ENCODE measurements at regions not wholly inside any gene's neighbourhood (a gene's known extent, or its start where the extent isn't known, plus 50 kb on each side); places are given as distances from the start of the nearest gene placed in this dataset.

DNA sequence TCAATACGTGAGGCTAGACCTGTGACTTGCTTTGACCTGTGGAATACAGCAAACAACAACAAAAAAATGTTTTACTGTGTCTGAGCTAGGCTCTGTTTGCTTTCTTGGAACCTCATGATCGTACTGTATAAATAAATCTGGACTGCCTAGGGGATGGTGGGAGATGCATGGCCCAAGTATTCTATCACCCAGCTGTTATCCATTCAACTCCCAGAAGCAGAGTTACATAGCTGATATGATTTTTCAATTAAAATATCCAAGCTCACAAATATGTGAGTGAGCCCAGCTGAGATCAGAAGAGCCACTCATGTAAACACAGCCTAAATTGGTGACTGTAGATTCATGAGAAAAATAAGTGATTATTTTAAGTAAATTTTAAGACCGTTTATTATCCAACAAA lies 154.1 kb upstream of the THUMPD2 start:
- TF ChIP-seq, protein P1, sequence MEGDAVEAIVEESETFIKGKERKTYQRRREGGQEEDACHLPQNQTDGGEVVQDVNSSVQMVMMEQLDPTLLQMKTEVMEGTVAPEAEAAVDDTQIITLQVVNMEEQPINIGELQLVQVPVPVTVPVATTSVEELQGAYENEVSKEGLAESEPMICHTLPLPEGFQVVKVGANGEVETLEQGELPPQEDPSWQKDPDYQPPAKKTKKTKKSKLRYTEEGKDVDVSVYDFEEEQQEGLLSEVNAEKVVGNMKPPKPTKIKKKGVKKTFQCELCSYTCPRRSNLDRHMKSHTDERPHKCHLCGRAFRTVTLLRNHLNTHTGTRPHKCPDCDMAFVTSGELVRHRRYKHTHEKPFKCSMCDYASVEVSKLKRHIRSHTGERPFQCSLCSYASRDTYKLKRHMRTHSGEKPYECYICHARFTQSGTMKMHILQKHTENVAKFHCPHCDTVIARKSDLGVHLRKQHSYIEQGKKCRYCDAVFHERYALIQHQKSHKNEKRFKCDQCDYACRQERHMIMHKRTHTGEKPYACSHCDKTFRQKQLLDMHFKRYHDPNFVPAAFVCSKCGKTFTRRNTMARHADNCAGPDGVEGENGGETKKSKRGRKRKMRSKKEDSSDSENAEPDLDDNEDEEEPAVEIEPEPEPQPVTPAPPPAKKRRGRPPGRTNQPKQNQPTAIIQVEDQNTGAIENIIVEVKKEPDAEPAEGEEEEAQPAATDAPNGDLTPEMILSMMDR (IDR thresholded peaks at IDR 0.05) = no peak
- TF ChIP-seq POLR2A (IDR thresholded peaks at IDR 0.05) = no peak
